Middle frontal gyrus (tissue), 1 donor: ENCODE measurements at regions not wholly inside any gene's neighbourhood (a gene's known extent, or its start where the extent isn't known, plus 50 kb on each side); places are given as distances from the start of the nearest gene placed in this dataset.
A peak's percentile ranks its signal among the peaks of the same experiment; 100 is the strongest.
"Not testable (repeated sequence)": the region's sequence is repeated elsewhere in the genome, so short reads cannot be mapped to it uniquely, and the experiment has no call there.

ENCODE experiments used
- DNase-seq: peaks from one replicate; pipeline ENCODE4 v3.0.0-alpha.2; 2015; ENCODE audit warnings: low spot score; ENCODE audit errors: extremely low spot score

GRCh38 chr1:149354579-149354978 is 120.3 kb upstream of the NBPF19 start:
- DNase-seq = not testable (repeated sequence)

DNA sequence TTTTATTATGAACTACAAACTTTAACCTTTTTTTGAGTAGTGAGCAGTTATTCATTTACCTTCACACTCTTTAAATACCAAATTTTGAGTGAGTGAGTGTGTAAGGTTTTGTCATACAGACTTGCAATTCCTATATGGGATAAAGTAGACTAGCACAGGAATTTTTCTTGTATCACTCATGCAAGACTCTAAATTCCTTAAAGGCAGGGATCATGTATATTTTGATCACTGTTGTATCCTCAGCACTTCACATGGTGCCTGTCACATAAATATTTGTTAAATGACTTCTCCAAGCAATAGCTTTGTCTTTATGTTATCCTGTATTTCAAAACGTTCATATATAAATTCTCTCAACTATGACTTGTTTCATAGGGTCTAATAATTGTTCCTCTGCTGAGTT is 119.1 kb upstream of the NBPF19 start:
- not testable (repeated sequence) for DNase-seq

- DNase-seq = not testable (repeated sequence)
Measured at GRCh38 chr1:149356152-149356551, 118.7 kb upstream of the NBPF19 start.

DNA sequence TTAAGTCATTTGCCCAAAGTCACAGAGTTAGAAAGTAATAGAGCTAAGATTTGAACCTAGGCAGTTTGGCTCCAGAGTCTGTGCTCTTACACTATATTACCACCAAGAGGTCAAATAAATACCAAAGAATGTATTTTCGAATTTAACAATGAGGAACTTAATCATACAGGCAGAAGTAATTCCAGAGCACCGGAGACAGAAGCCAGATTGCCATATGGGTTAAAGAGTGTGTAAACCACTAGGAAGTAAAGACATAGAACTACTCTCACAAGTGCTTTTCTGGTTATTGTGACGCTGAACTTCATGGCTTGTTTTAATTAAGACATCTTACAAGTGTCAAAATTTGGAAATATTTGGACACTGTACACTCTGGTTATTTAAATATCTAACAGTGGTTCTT is 114.5 kb upstream of the NBPF19 start:
- not testable (repeated sequence) for DNase-seq

DNA sequence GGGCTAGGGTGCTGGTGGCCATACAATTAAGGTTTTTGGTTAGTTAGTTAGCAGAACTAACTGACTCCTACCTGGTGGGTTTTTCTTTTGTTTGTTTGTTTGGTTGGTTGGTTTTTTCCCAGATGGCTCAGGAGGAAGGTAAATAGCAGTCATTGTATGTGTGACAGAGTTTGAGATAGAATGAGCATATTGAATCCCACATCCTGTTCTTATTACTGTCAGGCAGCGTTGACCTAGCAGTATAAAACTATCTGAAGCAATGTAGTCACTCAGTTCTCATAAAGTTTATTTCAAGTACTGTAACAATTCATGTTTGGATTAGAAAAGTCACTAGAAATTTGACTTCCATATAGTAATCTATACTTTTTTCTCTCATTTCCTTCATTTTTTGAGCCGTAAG is 113.5 kb upstream of the NBPF19 start:
- DNase-seq = not testable (repeated sequence)

DNA sequence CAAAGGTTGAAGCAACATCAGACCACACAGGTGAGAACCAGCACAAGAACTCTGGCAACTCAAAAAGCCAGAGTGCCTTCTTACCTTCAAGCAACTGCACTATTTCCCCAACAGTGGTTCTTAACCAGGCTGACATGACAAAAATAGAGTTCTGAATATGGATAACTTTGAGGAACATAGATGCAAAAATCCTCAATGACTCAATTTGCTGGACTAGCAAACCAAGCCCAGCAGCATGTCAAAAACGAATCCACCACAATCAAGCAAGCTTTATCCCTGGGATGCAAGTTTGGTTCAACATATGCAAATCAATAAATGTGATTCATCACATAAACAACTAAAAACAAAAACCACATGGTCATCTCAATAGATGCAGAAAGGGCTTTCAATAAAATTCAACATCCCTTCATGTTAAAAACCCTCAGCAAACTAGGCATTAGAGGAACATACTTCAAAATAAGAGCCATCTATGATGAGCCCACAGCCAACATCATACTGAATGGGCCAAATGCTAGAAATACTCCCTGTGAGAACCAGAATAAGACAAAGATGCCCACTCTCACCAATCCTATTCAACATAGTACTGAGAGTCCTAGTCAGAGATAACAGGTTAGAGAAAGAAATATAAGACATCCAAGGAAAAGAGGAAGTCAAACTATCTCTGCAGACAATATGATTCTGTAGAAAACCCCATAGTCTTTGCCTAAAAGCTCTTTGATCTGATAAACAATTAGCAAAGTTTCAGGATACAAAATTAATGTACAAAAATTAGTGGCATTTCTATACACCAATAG is 110.5 kb upstream of the NBPF19 start:
- not testable (repeated sequence) for DNase-seq

DNA sequence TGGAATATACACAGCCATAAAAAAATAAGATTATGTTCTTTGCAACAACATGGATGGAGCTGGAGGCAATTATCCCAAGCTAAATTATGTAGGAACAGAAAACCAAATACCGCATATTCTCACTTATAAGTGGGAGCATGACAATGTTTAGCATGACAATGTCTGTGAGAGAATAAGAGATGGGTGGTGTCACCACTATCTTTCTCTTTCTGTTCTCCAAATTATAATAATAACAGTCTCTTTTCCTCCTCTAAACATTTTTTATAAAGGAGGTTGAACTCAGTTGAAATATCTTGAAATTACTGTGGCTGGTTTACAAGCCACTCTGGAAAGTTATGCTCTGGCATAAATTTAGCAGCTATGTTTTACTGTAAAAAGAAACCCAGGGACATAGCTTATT is 108.4 kb upstream of the NBPF19 start:
- not testable (repeated sequence) for DNase-seq

DNA sequence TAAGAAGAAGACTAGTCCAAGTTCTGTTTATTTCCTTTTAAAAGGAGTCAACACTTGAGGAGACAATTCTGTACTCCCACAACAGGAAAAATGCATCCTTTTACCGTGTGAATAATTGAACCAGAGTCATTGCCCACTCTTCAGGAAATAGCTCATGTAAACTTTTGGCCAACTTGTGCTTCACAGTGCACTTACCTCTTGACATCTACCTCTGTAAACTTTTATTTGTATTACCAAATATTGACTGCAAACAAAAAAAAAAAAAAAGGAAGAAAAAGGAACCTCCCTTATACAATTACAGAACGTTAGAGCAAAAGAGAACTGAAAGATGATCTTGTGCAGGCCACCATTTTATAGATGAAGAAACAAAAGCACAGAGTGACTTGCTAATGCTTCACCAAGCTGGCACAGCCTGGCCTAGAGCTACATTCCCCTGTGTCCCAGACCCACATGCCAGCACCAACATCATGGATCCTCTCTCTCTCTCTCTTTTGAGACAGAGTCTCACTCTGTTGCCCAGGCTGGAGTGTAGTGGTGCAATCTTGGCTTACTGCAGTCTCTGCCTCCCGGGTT is 107.3 kb upstream of the NBPF19 start:
- not testable (repeated sequence) for DNase-seq

DNA sequence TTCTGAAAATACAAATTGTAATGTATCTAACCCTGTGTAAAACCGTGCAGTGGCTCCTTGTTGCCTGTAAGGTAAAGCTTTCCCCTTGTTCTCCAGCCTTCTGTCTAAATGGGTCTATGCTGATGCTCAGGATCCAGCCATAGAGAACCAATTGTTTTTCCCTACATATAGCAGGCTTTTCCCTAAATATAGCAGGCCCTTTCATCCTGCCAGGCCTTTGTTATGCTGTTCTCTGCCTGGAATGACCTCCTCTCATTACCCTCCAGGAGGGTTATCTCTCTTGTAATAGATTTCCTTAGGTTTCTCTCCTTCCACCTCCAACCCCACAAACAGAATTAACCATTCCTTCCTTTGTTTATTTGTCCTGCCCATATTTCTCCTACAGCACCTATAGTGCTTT is 106.5 kb upstream of the NBPF19 start:
- not testable (repeated sequence) for DNase-seq

GRCh38 chr1:149369081-149369480 is 105.8 kb upstream of the NBPF19 start:
- DNase-seq = not testable (repeated sequence)

- not testable (repeated sequence) for DNase-seq
Measured at GRCh38 chr1:149371955-149372354, 102.9 kb upstream of the NBPF19 start.

GRCh38 chr1:149378462-149378861 is 96.4 kb upstream of the NBPF19 start:
- DNase-seq = not testable (repeated sequence)

- peak; percentile 2 for DNase-seq
Measured at GRCh38 chr1:149390173-149390926, 84.5 kb upstream of the NBPF19 start.

DNA sequence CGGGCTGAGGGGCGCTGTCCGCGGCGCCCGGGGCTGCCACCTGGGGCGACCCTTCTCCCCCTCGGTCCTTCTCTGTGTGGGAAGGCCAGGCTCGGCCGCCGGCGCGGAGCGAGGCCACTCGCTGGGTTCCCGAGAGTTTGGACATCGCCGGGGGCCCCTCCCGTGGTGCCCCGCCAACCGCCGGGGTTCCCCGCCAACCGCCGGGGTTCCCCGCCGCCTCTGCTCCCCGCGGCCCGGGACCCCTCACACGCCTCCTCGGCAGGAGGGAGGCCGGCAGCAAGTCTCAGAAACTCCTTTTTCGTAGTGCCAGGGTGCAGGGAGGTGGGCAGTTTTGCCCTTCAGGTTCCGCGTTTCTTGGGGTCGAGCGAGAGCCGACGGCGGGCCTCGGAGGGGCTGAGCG is 83.9 kb upstream of the NBPF19 start:
- not testable (repeated sequence) for DNase-seq

- DNase-seq = not testable (repeated sequence)
Measured at GRCh38 chr1:149395802-149396201, 79.0 kb upstream of the NBPF19 start.

GRCh38 chr1:149398527-149398926 is 76.3 kb upstream of the NBPF19 start:
- DNase-seq = not testable (repeated sequence)

DNA sequence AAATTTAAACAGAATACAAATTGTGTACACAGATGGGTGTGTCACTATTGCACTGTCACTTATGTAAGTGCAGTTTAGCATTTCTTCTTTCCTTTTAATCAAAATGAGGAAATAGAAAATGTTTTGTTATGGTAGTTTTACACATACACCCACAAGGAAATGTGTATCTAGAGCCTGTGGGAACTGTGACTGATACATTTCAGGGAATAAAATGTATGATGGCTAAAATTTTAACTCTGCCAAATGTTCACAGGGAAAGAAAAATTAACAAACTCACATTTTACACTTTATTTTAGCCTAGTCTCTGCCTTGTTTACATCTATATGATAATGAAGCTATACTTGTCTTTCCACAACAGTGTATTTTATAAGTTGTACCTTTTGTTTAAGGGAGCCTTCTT is 66.4 kb upstream of the NBPF19 start:
- DNase-seq = not testable (repeated sequence)

DNA sequence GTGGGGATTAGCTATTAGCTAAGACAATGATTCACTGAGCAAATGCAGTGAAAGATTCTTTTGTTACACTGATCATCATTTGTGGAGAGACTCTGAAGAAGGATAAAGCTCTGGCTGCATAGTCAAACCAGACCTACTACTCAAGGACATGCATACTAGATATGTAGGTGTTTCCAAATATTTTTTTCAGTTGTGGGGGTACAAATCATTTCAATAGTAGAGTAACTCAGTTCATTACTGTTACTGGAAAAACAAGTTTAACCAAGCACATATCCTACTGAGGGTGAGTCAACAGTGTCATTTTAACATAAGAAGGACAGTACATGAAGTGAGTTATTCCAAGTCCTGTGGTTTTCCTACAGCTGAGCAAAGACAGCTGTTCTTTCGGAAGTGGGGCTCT is 59.5 kb upstream of the NBPF19 start:
- DNase-seq = not testable (repeated sequence)

DNA sequence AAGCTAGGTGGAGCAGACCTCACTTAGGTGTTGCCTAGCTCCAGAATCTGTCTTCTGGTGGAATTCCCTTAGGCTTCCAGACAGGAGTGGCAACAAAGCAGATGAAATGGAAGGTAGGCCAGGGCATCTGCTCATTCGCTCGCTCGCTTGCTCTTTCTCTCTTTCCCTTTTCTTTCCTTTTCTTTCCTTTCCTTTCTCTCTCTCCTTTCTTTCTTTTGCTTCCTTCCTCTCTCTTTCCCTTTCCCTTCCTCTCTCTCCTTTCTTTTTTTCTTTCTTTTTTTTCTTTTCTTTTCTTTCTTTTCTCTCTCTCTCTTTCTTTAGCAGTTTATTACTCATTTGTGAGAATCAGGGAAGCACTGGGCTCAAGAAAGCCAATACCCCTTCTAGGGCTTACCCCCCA is 56.1 kb upstream of the NBPF19 start:
- DNase-seq = not testable (repeated sequence)

DNA sequence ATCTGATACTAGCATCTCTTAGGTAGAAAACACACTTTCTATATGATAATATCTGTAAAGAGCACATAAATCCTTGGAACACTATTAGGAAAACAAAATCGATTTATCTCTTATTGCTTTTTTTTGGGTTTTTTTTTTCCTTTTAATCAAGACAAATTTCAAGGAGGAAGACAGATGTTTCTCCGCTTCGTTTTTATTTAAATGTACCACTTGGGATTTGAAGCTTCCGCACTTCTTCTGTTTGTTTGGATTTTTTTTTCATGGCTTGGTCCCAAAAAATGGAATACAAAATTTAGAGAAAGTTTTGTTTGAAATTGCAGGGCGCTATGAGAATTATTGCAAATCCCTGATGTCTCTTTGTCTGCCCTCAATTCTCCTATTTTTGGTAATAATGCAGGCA is 51.7 kb upstream of the NBPF19 start:
- DNase-seq = not testable (repeated sequence)
